ENCODE measurements at regions not wholly inside any gene's neighbourhood (a gene's known extent, or its start where the extent isn't known, plus 50 kb on each side); places are given as distances from the start of the nearest gene placed in this dataset.
"Not testable (repeated sequence)": the region's sequence is repeated elsewhere in the genome, so short reads cannot be mapped to it uniquely, and the experiment has no call there.

DNA sequence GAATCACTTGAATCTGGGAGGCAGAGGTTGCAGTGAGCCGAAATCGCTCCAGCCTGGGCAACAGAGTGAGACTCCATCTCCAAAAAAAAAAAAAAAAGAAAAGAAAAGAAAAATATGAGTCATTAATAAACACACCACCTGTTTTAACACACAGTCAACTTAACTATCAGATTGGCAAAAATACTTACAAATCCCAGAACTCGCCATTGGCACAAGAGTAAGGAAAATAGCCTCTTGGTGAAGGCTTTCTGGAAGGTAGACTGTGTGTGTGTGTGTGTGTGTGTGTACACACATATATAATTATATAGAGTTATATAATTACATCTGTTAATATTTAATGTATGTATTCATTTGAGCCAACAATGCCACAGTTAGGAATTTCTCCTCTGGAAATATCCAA lies 63.7 kb upstream of the UXS1 start:
- no peak for DNase-seq (ENCODE audit: low read depth in 3 of 3)

GRCh38 chr2:106257135-106257534 lies 63.0 kb upstream of the UXS1 start:
- DNase-seq (ENCODE audit: low read depth in 3 of 3), result no peak

- not testable (repeated sequence) for DNase-seq (ENCODE audit: low read depth in 3 of 3)
Measured at GRCh38 chr2:106249157-106249828, 55.2 kb upstream of the UXS1 start.

DNA sequence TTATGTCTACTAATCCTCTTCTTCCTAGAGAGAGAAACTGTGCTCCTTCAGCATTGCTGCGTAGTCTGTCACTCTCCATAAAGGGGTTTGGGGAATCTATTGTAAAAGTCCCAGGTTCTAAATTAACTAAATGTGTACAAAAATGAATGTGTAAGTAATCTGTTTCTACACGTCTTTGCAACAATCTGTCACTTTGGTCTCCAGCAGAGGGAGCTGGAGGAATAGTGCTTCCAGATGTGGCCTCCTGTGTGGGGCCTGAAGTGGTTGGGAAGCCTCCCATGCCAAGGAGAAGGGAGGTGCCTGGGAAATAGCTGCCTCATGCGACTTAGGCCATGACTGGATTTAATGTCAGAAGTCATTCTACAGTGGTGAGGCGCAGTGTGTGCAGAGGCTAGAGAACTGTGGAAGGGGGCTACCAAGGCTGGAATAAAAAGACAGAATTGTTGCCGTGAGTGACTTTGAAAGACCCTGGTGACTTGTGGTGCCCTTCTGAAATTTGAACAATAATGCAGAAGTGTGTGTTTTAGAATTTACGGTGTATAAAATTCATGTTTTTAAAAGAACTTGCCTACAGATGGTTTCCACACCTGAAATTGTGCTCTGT lies 54.5 kb upstream of the UXS1 start:
- DNase-seq (ENCODE audit: low read depth in 3 of 3), result not testable (repeated sequence)
